Neural cell (in vitro differentiated cells): ENCODE measurements at regions not wholly inside any gene's neighbourhood (a gene's known extent, or its start where the extent isn't known, plus 50 kb on each side); places are given as distances from the start of the nearest gene placed in this dataset.

Experiments used
- H2AFZ ChIP-seq: fragments of 200-600, 300-800 bp; sonication (generic), shearing (Covaris generic); 2 replicates; pipeline ENCODE4 v1.6.0; 2014; ENCODE audit warnings: low read depth, mild to moderate bottlenecking, antibody characterized with exemption, low read length, moderate library complexity
- H3F3A ChIP-seq: fragments of 200-600 bp; shearing (Covaris generic); 2 replicates; pipeline ENCODE4 v1.6.1; 2016; ENCODE audit warnings: mild to moderate bottlenecking, moderate library complexity, mixed read lengths, antibody characterized with exemption, low read length; ENCODE audit not compliant: insufficient read depth, poor library complexity, severe bottlenecking
- H3K27ac ChIP-seq: fragments of 200-600, 300-800 bp; sonication (generic), shearing (Covaris generic); 2 replicates; pipeline ENCODE4 v1.5.1; 2014; ENCODE audit warnings: mild to moderate bottlenecking, low read length, moderate library complexity
- H3K27me3 ChIP-seq: fragments of 300-800, 200-600 bp; sonication (generic), shearing (Covaris generic); 2 replicates; pipeline ENCODE4 v1.6.0; 2014; ENCODE audit warnings: mild to moderate bottlenecking, low read depth, low read length, moderate library complexity; ENCODE audit not compliant: insufficient read depth
- H3K36me3 ChIP-seq: fragments of 300-800, 200-600 bp; sonication (generic), shearing (Covaris generic); 2 replicates; pipeline ENCODE4 v1.5.1; 2014; ENCODE audit warnings: mild to moderate bottlenecking, antibody characterized with exemption, low read length, moderate library complexity; ENCODE audit not compliant: insufficient read depth
- H3K4me2 ChIP-seq: fragments of 300-800, 200-600 bp; sonication (generic), shearing (Covaris generic); 2 replicates; pipeline ENCODE4 v1.6.0; 2014; ENCODE audit warnings: mild to moderate bottlenecking, low read length
- H3K4me3 ChIP-seq: fragments of 300-800, 200-600 bp; sonication (generic), shearing (Covaris generic); 2 replicates; pipeline ENCODE4 v1.5.1; 2014; ENCODE audit warnings: mild to moderate bottlenecking, low read length, moderate library complexity
- H3K79me2 ChIP-seq: fragments of 200-600 bp; shearing (Covaris generic); replicated peaks from 2 replicates; pipeline ENCODE4 v1.6.0; 2014; ENCODE audit warnings: mild to moderate bottlenecking, low read length, moderate library complexity; ENCODE audit not compliant: insufficient read depth
- H3K9ac ChIP-seq: fragments of 300-800, 200-600 bp; sonication (generic), shearing (Covaris generic); 2 replicates; pipeline ENCODE4 v1.6.1; 2016; ENCODE audit warnings: mild to moderate bottlenecking, low read length, mixed read lengths
- H3K9me2 ChIP-seq: fragments of 200-600 bp; shearing (Covaris generic); 2 replicates; pipeline ENCODE4 v1.6.1; 2016; ENCODE audit warnings: mild to moderate bottlenecking, low read length, mixed read lengths; ENCODE audit not compliant: insufficient read depth
- H3K9me3 ChIP-seq: fragments of 200-600, 300-800 bp; sonication (generic), shearing (Covaris generic); 2 replicates; pipeline ENCODE4 v1.6.1; 2016; ENCODE audit warnings: mild to moderate bottlenecking, mixed run types, low read length, moderate library complexity, mixed read lengths
- H4K20me1 ChIP-seq: fragments of 200-600 bp; shearing (Covaris generic); 2 replicates; pipeline ENCODE4 v1.6.1; 2016; ENCODE audit warnings: mild to moderate bottlenecking, mixed run types; ENCODE audit not compliant: insufficient read depth
- CTCF ChIP-seq: fragments of 450-650 bp; IDR thresholded peaks from 2 replicates; pipeline ENCODE4 v1.5.1; 2014; ENCODE audit warnings: antibody characterized with exemption, mild to moderate bottlenecking, moderate library complexity; ENCODE audit not compliant: poor library complexity, severe bottlenecking
- EP300 ChIP-seq: fragments of 450-650 bp; conservative IDR thresholded peaks from 2 replicates; pipeline ENCODE4 v1.6.1; 2014; ENCODE audit warnings: antibody characterized with exemption, mild to moderate bottlenecking, moderate library complexity; ENCODE audit not compliant: poor library complexity, severe bottlenecking
- EZH2 ChIP-seq: fragments of 200-600, 300-800 bp; shearing (Covaris generic), sonication (generic); IDR thresholded peaks from 2 replicates; pipeline ENCODE4 v1.6.1; 2014; ENCODE audit warnings: antibody characterized with exemption, low read length, borderline replicate concordance, mild to moderate bottlenecking; ENCODE audit not compliant: insufficient read depth, poor library complexity, severe bottlenecking
- MXI1 ChIP-seq: fragments of 450-650 bp; conservative IDR thresholded peaks from 2 replicates; pipeline ENCODE4 v1.6.1; 2014; ENCODE audit warnings: antibody characterized with exemption, mild to moderate bottlenecking; ENCODE audit not compliant: poor library complexity, severe bottlenecking
- POLR2AphosphoS5 ChIP-seq: IDR thresholded peaks from 2 replicates; pipeline ENCODE4 v1.6.1; 2012
- RAD21 ChIP-seq: fragments of 450-650 bp; conservative IDR thresholded peaks from 2 replicates; pipeline ENCODE4 v1.6.1; 2014; ENCODE audit warnings: antibody characterized with exemption, mild to moderate bottlenecking, moderate library complexity
- SMC3 ChIP-seq: fragments of 450-650 bp; conservative IDR thresholded peaks from 2 replicates; pipeline ENCODE4 v1.6.1; 2014; ENCODE audit warnings: antibody characterized with exemption, mild to moderate bottlenecking, moderate library complexity; ENCODE audit not compliant: poor library complexity
- TAF1 ChIP-seq: IDR thresholded peaks from 2 replicates; pipeline ENCODE4 v1.6.1; 2012; ENCODE audit warnings: low read depth
- TF ChIP-seq, protein P1 (sequence below): IDR thresholded peaks from 2 replicates; pipeline ENCODE4 v1.6.1; 2012; ENCODE audit warnings: borderline replicate concordance

DNA sequence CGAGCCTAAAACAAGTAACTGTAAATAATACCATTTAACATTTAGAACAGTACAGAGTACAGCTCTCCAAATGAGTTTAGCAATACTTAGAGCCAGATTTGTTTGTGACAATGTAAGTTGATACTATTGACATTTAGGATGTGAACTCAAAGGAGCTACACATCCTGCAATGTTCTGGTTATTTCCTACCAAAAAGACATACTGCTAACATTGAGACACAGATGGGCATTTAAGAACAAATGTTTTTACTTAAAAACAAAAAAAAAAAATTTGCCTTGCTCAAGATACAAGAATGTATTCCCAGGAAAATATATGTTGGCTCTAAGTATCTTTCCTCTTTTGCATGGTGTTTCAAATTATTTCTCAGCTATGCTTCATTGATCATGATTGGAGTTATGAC lies 1464.8 kb upstream of the PRMT6 start:
- H3F3A ChIP-seq, result no peaks in the 10 kb centered on the region
- no peaks in the 10 kb centered on the region for H3K9me2 ChIP-seq
- H2AFZ ChIP-seq, result no peak overlapping the region
- H3K9me3 ChIP-seq, result no peaks in the 10 kb centered on the region
- H4K20me1 ChIP-seq, result no peaks in the 10 kb centered on the region
- no peak overlapping the region for H3K9ac ChIP-seq
- no peak overlapping the region for H3K4me2 ChIP-seq
- H3K27me3 ChIP-seq, result no peaks in the 10 kb centered on the region
- no peak overlapping the region for H3K27ac ChIP-seq
- H3K36me3 ChIP-seq, result no peaks in the 10 kb centered on the region
- H3K79me2 ChIP-seq, result no peaks in the 10 kb centered on the region
- no peak overlapping the region for H3K4me3 ChIP-seq
- no peak for TF ChIP-seq POLR2AphosphoS5
- TF ChIP-seq, protein P1, sequence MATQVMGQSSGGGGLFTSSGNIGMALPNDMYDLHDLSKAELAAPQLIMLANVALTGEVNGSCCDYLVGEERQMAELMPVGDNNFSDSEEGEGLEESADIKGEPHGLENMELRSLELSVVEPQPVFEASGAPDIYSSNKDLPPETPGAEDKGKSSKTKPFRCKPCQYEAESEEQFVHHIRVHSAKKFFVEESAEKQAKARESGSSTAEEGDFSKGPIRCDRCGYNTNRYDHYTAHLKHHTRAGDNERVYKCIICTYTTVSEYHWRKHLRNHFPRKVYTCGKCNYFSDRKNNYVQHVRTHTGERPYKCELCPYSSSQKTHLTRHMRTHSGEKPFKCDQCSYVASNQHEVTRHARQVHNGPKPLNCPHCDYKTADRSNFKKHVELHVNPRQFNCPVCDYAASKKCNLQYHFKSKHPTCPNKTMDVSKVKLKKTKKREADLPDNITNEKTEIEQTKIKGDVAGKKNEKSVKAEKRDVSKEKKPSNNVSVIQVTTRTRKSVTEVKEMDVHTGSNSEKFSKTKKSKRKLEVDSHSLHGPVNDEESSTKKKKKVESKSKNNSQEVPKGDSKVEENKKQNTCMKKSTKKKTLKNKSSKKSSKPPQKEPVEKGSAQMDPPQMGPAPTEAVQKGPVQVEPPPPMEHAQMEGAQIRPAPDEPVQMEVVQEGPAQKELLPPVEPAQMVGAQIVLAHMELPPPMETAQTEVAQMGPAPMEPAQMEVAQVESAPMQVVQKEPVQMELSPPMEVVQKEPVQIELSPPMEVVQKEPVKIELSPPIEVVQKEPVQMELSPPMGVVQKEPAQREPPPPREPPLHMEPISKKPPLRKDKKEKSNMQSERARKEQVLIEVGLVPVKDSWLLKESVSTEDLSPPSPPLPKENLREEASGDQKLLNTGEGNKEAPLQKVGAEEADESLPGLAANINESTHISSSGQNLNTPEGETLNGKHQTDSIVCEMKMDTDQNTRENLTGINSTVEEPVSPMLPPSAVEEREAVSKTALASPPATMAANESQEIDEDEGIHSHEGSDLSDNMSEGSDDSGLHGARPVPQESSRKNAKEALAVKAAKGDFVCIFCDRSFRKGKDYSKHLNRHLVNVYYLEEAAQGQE, result no peak
- no peak for TF ChIP-seq RAD21
- TF ChIP-seq MXI1, result no peak
- TF ChIP-seq TAF1, result no peak
- TF ChIP-seq EZH2, result no peak
- no peak for TF ChIP-seq EP300
- TF ChIP-seq CTCF, result no peak
- TF ChIP-seq SMC3, result no peak

GRCh38 chr1:105608713-105609112 lies 1447.8 kb upstream of the PRMT6 start:
- Histone ChIP-seq H3K27me3 (no peaks in the 10 kb centered on the region), H3K4me2 (no peak overlapping the region), H3K4me3 (no peak overlapping the region), H3K36me3 (no peaks in the 10 kb centered on the region), H3K9ac (no peak overlapping the region), H3K27ac (no peak overlapping the region), H3K9me2 (no peaks in the 10 kb centered on the region), H3K79me2 (no peaks in the 10 kb centered on the region), H3F3A (no peaks in the 10 kb centered on the region), H3K9me3 (no peaks in the 10 kb centered on the region), H2AFZ (no peak overlapping the region), H4K20me1 (no peaks in the 10 kb centered on the region)
- TF ChIP-seq, protein P1, result no peak
- no peak for TF ChIP-seq RAD21
- no peak for TF ChIP-seq CTCF
- TF ChIP-seq TAF1, result no peak
- TF ChIP-seq POLR2AphosphoS5, result no peak
- TF ChIP-seq EP300, result no peak
- TF ChIP-seq MXI1, result no peak
- no peak for TF ChIP-seq SMC3
- no peak for TF ChIP-seq EZH2
